Activated T-helper 17 cell treated with anti-CD3 and anti-CD28 coated beads, Interleukin-2, amount 50 U/mL, for 72 hours (primary cell): ENCODE measurements at regions not wholly inside any gene's neighbourhood (a gene's known extent, or its start where the extent isn't known, plus 50 kb on each side); places are given as distances from the start of the nearest gene placed in this dataset.

Source experiments
- ATAC-seq: fragments of 150-1000 bp; cut with Tn5 transposase; replicated peaks from 2 replicates; pipeline ENCODE4 v1.10.0; 2021; ENCODE audit warnings: mild to moderate bottlenecking, moderate library complexity
- H3K27ac Mint-ChIP-seq: one replicate; pipeline ENCODE4 v1.8.0; 2022; ENCODE audit warnings: mixed read lengths
- H3K27me3 Mint-ChIP-seq: one replicate; pipeline ENCODE4 v1.8.0; 2022; ENCODE audit warnings: mixed read lengths
- H3K36me3 Mint-ChIP-seq: one replicate; pipeline ENCODE4 v1.8.0; 2022; ENCODE audit warnings: low read depth, mild to moderate bottlenecking, mixed read lengths
- H3K4me1 Mint-ChIP-seq: one replicate; pipeline ENCODE4 v1.8.0; 2022; ENCODE audit warnings: mixed read lengths
- H3K4me3 Mint-ChIP-seq: one replicate; pipeline ENCODE4 v1.8.0; 2022; ENCODE audit warnings: mild to moderate bottlenecking, mixed read lengths
- H3K9me3 Mint-ChIP-seq: one replicate; pipeline ENCODE4 v1.8.0; 2022; ENCODE audit warnings: mixed read lengths

DNA sequence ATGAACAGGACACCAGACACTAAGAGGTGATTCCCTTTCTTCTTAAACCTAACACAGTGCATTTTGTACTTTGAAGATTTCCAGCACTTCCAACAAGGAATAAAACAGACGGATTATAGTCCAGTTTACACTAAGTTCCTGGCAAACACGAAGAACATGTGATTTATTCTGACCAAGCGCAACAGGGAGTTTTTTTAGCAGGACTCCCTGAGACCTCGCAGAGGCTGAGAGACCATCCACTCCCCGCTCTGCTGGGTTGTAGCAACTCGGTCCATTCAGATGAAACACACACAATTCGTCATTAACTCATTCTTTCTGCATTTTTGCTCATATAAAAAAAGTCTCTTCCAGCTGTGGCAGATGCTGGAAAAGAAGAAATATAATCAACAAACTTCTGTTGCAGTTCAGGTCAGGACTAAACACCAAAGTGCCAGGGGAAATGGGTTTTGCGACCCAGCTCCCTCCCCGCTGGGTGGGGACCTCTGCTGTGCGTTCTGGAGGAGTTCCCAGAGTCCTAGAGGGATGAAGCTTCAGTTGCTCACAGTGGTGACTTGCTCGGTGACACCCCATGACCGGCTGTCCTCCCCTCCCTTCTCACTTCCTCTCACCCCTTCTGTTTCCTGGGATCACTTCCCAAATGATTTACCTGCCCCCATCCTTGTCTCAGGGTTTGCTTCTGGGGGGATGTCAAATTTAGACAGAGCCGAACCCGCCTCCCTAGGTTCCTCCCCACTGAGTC lies 52.5 kb downstream of the KCNF1 start:
- Mint-ChIP-seq H3K27ac (no peak overlapping the region), H3K4me3 (no peak overlapping the region), H3K27me3 (peaks cover 31% of the 10 kb centered on the region), H3K4me1 (no peaks in the 10 kb centered on the region), H3K9me3 (no peaks in the 10 kb centered on the region), H3K36me3 (no peaks in the 10 kb centered on the region)
- no peak for ATAC-seq

DNA sequence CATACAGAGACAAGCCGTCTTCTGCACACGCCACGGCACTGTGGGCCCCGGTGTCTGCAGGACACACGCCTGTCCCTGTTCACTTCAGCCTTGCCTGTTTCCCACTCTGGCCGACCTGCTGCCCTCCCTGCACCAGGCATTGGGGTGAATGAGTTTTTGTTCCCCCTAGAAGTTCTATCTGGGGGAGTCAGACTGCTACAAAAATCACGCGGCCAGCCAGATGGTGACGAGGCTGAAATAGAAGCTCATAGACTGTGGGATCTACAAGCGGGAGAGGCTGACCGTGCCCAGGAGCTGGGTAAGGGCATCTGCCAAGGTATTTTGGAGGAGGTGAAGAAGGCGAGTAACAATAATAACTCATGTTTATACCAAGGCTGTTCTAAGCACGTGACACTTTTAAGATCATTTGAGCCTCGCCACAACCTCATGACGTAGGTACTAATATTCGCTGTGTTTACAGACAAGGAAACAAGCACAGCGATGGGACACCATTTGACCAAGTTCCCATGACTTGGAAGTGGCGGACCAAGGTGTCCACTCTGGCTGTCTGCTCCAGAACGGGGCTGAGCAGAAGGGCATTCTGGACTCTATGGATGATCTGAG lies 53.6 kb downstream of the KCNF1 start:
- no peaks in the 10 kb centered on the region for H3K9me3 Mint-ChIP-seq
- no peaks in the 10 kb centered on the region for H3K36me3 Mint-ChIP-seq
- H3K27me3 Mint-ChIP-seq, result peaks cover 36% of the 10 kb centered on the region
- H3K4me1 Mint-ChIP-seq, result no peaks in the 10 kb centered on the region
- no peak overlapping the region for H3K27ac Mint-ChIP-seq
- ATAC-seq, result no peak
- H3K4me3 Mint-ChIP-seq, result no peak overlapping the region

DNA sequence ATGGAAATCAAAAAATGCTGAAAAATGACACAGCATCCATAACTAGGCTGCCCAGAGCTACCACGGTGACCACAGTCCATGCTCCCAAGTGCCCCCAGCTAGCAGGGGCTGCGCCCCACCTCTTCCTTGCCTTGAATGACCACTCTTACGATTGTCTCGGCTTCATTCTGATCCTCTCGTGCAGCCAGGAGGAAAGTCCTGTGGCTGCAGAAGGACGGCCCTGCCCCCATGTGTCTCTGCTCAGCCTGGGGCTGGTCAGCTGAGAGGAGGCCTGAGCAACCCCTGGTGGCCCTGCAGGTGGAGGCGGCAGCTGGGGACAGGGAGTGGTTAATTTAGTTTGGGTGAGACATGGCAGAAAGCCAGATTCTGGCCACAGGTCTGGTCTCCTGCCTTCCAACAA lies 54.3 kb downstream of the KCNF1 start:
- H3K9me3 Mint-ChIP-seq, result no peaks in the 10 kb centered on the region
- no peak overlapping the region for H3K4me3 Mint-ChIP-seq
- H3K4me1 Mint-ChIP-seq, result no peaks in the 10 kb centered on the region
- H3K27me3 Mint-ChIP-seq, result peaks cover 39% of the 10 kb centered on the region
- H3K27ac Mint-ChIP-seq, result no peak overlapping the region
- H3K36me3 Mint-ChIP-seq, result no peaks in the 10 kb centered on the region
- no peak for ATAC-seq

DNA sequence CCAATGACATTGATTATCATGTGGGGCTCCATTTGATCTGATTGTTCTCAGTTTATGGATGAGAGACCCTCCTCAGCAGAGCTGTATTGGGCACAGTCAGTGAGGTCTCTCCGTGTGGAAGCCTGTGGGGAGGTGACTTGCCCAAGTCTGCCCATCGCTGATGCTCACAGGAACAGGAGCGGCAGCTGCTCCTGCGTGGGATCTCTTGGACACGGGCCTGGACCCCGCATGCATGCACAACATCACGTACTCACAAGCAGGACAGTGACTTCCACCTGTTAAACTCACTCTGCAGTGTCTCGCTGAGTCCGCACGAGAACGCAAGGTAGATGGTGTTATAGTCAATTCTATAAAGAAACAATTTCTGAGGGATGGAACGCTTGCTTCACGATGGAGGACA lies 55.0 kb downstream of the KCNF1 start:
- H3K27ac Mint-ChIP-seq, result no peak overlapping the region
- ATAC-seq, result no peak
- no peaks in the 10 kb centered on the region for H3K4me1 Mint-ChIP-seq
- peaks cover 44% of the 10 kb centered on the region for H3K27me3 Mint-ChIP-seq
- no peak overlapping the region for H3K4me3 Mint-ChIP-seq
- H3K36me3 Mint-ChIP-seq, result no peaks in the 10 kb centered on the region
- no peaks in the 10 kb centered on the region for H3K9me3 Mint-ChIP-seq

DNA sequence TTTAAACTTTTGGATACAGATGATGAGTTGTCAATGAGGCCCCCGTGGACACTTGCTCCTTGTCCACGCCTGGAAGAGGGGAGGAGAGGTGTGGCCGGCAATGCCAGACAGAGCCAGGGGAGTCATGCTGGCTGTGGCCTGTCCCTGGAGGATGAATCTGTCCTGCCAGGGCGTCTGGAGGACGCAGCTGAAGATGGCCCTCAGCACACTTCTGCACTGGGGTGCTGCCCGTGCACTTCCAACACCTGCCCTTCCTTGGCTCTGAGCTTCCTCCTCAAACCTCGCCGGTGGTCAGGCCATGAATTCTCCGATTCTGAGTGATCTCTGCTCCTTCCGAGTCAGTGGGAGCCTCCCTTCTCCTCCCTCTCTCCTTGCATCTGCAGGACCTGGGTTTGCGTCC lies 56.4 kb downstream of the KCNF1 start:
- Mint-ChIP-seq H3K27me3 (peaks cover 47% of the 10 kb centered on the region), H3K27ac (no peak overlapping the region), H3K36me3 (no peaks in the 10 kb centered on the region), H3K4me3 (no peak overlapping the region), H3K4me1 (no peaks in the 10 kb centered on the region), H3K9me3 (no peaks in the 10 kb centered on the region)
- no peak for ATAC-seq

DNA sequence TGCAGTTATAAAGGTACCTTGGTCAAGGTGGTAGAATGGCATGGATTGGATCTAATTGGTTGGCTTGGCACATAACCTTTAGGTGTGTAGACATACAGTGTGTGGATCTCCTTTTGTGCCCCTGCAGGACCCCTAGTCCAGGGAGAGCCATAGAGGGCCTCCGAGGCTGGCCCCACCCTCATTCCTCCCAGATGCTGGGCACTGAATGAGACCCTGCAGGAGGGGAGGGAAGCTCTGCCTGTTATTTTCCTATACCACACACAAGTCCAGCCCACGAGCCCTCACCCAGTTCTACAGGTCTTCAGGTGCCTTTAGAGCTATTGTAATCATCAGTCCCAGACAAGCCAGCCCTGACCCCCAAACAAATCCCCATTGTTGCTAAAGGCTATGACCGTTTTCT lies 58.9 kb downstream of the KCNF1 start:
- Mint-ChIP-seq H3K9me3 (no peaks in the 10 kb centered on the region), H3K27me3 (peaks cover 38% of the 10 kb centered on the region), H3K4me3 (no peak overlapping the region), H3K36me3 (no peaks in the 10 kb centered on the region), H3K27ac (no peak overlapping the region), H3K4me1 (no peaks in the 10 kb centered on the region)
- ATAC-seq, result no peak

DNA sequence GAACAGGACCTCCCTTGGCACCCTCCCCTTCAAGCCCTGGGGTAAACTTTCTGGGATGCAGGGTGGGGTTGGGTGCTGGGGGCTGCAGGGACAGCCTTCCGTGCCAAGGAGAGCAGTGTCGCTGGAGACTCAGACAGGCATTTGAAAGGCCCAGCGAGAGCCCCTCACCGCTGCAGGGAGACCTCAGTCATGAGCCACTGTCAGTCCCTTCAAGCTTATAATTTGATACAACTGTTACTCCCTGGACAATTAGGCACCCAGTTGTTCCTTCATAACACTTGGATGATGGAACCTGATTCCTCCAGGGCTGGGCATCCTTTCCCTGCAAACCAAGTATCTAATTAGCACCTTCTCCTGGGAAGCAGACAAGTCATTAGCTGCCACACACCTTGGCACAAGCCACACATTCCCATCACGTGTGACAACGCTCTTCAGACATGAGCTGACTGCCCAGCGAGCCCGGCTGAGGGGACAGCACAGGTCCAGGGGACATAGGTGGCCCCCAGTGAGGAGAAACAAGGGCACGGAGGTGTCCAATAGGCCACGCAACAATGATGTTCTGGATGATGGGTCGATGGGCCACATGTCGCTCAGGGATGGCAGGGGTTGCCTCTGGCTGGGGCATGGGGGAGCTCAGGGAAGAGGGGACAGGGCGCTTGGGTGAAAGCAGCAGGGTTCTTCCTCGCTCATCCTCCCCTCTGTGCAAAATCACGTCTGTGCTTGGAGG lies 59.6 kb downstream of the KCNF1 start:
- H3K9me3 Mint-ChIP-seq, result no peaks in the 10 kb centered on the region
- ATAC-seq, result no peak
- H3K27ac Mint-ChIP-seq, result no peak overlapping the region
- H3K27me3 Mint-ChIP-seq, result peaks cover 39% of the 10 kb centered on the region
- H3K4me3 Mint-ChIP-seq, result no peak overlapping the region
- no peaks in the 10 kb centered on the region for H3K4me1 Mint-ChIP-seq
- H3K36me3 Mint-ChIP-seq, result no peaks in the 10 kb centered on the region

DNA sequence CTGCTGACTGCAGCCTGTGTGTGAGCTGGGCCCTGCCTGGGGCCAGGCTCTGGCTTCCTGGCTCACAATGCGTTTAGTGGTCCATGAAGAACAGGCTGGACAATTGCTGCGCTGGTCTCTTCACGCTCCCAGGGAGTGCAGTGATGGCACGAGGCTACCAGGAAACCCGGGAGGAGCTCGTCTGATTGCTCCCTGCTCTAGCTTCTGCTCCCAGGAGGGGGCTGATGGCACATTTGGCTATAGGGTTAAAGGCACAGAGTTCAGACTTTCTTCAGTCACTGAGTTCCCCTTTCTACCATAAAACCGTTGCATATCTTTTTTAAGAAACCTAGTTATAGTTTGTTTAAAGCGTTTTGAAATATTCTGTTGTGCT lies 60.1 kb downstream of the KCNF1 start:
- no peaks in the 10 kb centered on the region for H3K9me3 Mint-ChIP-seq
- peaks cover 36% of the 10 kb centered on the region for H3K27me3 Mint-ChIP-seq
- H3K4me3 Mint-ChIP-seq, result no peak overlapping the region
- H3K4me1 Mint-ChIP-seq, result no peaks in the 10 kb centered on the region
- no peak for ATAC-seq
- H3K27ac Mint-ChIP-seq, result no peak overlapping the region
- H3K36me3 Mint-ChIP-seq, result no peaks in the 10 kb centered on the region

DNA sequence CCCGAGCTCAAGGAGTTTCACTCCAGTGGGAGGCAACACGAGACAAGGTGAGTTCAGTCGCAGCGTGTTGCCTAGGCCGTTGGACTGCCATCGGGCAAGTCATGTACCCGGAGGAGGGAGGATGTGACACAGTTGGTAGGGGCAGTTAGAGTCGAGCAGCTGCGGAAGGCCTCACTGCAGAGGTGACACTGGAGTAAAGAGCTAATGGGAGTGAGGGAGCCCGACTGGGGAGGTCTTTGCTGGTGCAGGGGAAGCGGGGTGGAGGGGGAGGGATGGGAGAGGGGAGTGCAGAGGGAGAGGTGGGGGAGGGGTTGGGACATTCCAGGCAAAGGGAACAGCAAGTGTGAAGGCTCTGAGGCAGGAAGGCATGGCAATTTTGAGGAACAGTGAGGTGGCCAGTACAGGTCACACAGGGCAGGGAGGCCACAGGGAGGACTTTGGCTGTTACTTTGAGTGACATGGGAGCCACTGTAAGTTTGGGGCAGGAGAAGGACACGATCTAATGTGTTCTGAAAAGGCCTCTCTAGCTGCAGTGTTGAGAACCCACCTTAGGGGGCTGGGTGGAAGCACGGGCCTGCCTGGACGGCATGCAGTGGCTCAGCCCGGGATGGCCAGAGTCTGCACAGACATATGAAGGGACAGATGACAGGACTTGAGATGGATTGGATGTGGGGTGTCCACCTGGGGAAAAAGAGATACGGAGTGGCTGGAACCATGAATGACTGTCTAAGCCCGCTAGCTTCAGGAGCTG lies 61.1 kb downstream of the KCNF1 start:
- no peak overlapping the region for H3K4me3 Mint-ChIP-seq
- H3K9me3 Mint-ChIP-seq, result no peaks in the 10 kb centered on the region
- ATAC-seq, result no peak
- no peak overlapping the region for H3K27ac Mint-ChIP-seq
- no peaks in the 10 kb centered on the region for H3K4me1 Mint-ChIP-seq
- no peaks in the 10 kb centered on the region for H3K36me3 Mint-ChIP-seq
- peaks cover 36% of the 10 kb centered on the region for H3K27me3 Mint-ChIP-seq

DNA sequence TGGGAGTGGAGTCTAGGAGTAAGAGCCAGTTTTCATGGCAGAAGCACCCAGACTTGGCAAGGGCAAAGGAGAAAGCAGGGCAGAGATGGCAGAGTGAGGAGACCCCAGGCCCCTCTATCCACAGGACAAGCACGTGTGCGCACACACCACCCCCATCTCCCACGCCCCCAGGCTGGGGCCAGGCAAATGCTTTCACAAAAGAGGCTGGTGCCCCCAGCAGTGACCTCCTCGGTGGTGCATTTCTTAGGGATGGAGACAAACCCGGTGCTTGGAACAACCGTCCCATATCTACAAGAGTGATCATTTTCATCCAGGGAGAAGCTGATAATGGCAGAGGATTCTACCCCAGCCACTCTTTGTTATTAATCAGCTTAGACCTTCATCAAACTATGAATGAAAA lies 62.0 kb downstream of the KCNF1 start:
- no peaks in the 10 kb centered on the region for H3K9me3 Mint-ChIP-seq
- no peaks in the 10 kb centered on the region for H3K4me1 Mint-ChIP-seq
- no peak overlapping the region for H3K4me3 Mint-ChIP-seq
- no peak overlapping the region for H3K27ac Mint-ChIP-seq
- no peak for ATAC-seq
- no peaks in the 10 kb centered on the region for H3K36me3 Mint-ChIP-seq
- peaks cover 34% of the 10 kb centered on the region for H3K27me3 Mint-ChIP-seq

DNA sequence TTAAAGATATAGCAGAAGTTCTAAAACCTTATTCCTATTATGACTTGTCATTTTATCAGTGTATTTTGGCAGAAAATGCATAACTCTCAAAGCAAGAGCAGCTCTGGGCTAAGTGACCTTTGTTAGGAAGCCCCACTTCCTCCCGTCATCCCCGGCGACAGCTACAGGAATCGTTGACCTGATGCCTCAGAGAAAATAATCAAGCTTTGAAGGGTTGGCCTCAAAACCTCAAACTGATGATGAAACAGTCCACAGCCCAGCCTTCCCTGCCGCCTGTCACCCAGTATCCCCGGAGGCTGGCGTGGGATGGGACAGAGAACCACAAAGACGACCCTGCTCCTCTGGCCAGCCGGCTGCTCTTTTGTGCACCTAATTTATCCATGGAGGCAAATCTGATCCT lies 65.3 kb downstream of the KCNF1 start:
- no peaks in the 10 kb centered on the region for H3K9me3 Mint-ChIP-seq
- H3K36me3 Mint-ChIP-seq, result no peaks in the 10 kb centered on the region
- H3K4me1 Mint-ChIP-seq, result no peaks in the 10 kb centered on the region
- ATAC-seq, result no peak
- H3K27me3 Mint-ChIP-seq, result peaks cover 20% of the 10 kb centered on the region
- H3K27ac Mint-ChIP-seq, result no peak overlapping the region
- H3K4me3 Mint-ChIP-seq, result no peak overlapping the region

DNA sequence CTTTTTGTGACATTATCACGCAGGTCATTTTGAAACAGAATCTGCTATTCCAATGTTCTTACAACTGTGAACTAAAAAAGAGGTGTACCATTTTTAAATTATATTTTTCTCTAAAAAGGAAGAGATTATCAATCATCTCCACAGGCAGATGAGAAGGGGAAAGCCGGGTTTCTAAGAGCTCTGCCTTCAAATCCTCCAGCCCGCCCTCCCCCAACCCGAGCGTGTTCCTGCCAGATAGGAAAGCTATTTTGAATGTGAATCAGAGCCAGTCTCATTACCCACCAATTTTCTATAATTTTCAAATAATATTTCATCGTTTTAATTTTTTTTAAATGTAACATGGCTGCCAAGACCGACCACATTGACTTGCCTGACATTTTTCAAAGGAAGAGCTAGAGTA lies 65.9 kb downstream of the KCNF1 start:
- Mint-ChIP-seq H3K4me3 (no peak overlapping the region), H3K36me3 (no peaks in the 10 kb centered on the region), H3K27ac (no peak overlapping the region), H3K9me3 (no peaks in the 10 kb centered on the region), H3K4me1 (no peaks in the 10 kb centered on the region), H3K27me3 (peaks cover 20% of the 10 kb centered on the region)
- no peak for ATAC-seq

DNA sequence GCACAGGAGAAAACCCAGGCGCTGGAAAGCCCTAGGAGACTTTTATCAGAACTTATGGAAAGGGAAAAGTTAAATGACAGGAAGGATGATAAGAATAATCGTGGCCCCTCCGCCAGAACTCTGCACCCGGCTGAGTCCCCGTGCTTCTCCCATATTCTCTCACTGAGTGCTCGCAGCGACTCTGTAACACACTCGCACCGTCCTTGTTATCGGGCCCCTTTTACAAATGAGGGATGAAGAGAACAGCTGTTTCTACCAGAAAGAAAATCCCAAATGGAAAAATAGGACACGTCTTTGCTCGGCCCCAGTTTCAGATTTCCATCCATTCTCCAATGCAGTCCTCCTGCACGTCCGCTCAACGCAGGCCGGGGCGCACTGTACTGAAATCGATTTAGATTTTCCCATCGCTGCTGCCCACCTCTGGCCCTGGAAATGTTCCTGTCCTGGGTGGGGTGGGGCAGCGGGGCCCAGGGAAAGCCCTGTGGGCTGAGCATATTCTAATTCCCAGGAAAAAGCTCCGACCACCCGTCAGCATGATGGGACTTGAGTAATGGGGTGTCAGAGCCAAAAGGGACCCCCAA lies 66.4 kb downstream of the KCNF1 start:
- Mint-ChIP-seq H3K27me3 (peaks cover 17% of the 10 kb centered on the region), H3K36me3 (no peaks in the 10 kb centered on the region), H3K4me1 (no peaks in the 10 kb centered on the region), H3K4me3 (no peak overlapping the region), H3K9me3 (no peaks in the 10 kb centered on the region), H3K27ac (no peak overlapping the region)
- no peak for ATAC-seq

DNA sequence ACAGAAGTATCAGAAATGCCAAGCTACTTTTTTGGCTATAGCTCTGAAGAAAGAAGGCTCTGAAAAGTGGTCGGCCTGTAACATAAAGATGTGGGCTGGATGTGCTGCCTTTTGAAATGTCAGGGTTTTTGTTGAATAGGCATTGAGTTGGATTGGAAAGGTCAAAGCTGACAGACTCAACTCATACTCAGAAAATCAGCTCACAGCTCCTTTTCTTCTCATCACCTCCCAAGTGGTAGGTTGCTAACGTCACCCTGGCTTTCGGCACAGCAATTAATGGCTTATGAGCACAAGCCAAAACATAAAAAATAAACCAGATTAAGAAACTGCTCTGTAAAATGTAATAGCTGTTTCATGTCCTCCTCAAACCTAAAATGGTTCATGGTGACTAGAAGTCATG lies 68.3 kb downstream of the KCNF1 start:
- no peaks in the 10 kb centered on the region for H3K4me1 Mint-ChIP-seq
- no peak overlapping the region for H3K27ac Mint-ChIP-seq
- peaks cover 8% of the 10 kb centered on the region for H3K27me3 Mint-ChIP-seq
- no peak for ATAC-seq
- H3K36me3 Mint-ChIP-seq, result no peaks in the 10 kb centered on the region
- no peaks in the 10 kb centered on the region for H3K9me3 Mint-ChIP-seq
- no peak overlapping the region for H3K4me3 Mint-ChIP-seq
